ENCODE measurements at regions not wholly inside any gene's neighbourhood (a gene's known extent, or its start where the extent isn't known, plus 50 kb on each side); places are given as distances from the start of the nearest gene placed in this dataset.
"Not testable (repeated sequence)": the region's sequence is repeated elsewhere in the genome, so short reads cannot be mapped to it uniquely, and the experiment has no call there.

DNA sequence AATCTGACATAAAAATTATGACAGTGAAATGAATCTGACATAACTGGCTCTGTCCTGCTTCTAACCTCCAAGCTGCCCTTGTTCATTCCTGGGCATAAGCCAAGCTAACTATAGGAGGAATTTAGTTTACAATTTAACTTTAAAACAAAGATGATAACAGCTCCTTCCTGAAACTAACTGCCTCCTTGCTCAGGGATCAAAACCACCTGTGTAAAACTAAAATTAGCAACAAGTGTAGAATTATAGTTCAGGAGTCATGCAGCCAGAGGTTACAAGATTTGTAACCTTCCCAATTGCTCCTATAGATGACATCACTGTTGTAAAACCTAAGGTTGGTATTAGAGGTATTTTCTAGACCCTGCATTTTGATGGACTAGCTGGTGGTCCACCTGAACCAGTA, 256.4 kb upstream of the POM121L12 start:
- no peak for DNase-seq (ENCODE audit: low read depth in 2 of 2)

DNA sequence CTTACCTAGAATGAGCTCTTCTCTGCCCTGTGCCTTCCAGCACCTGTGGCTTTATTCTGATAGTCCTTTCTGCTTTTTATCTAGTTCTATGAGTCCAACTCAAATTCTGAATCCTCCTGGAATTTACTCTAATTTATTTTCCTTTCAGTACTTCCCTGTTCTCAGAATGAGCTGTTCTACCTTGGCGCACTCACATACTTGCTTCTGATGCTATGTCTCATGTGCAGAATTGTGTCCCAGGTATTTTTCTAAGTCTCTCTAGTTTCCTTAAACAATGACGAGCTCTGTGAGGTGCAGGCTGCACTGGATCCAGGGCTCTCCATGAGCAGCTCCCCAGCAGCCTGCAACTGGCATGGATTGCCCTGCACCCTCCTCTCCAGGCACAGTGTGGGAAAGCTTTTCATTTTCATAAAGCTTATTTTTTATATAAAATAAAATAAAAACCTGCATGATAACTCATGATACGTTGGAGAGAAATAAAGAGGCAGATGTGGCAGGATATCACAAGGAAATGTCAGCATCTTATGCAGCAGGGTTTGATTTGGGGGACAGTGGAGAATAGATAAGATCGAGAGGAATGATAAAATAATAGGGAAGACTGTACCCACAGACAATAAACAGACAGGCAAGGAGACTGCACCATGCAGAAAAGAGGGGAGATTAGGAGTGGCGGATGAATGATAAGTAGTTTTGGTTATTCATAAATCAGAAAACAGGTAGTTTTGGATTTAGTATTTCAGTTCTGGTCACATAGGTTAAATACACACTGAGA, 258.2 kb upstream of the POM121L12 start:
- DNase-seq (ENCODE audit: low read depth in 2 of 2) = no peak

DNA sequence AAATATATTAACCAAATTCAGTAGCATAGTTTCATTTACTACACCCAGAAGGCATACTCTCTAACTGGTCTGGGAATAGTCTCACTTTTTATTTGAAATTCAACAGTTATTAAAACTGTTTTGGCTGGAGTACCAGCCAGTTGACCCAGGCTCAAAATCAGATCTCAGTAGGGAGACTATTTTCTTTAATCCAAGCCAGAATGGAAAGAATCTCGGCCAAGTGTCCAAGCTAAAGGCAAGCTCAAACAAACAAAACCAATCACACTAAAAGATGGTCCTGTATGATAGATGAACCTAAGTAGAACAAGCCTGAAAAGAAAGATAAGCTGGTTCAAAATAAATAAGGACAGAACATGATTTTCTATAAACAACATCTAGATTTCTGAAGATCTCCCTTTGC, 259.6 kb upstream of the POM121L12 start:
- no peak for DNase-seq (ENCODE audit: low read depth in 2 of 2)

DNA sequence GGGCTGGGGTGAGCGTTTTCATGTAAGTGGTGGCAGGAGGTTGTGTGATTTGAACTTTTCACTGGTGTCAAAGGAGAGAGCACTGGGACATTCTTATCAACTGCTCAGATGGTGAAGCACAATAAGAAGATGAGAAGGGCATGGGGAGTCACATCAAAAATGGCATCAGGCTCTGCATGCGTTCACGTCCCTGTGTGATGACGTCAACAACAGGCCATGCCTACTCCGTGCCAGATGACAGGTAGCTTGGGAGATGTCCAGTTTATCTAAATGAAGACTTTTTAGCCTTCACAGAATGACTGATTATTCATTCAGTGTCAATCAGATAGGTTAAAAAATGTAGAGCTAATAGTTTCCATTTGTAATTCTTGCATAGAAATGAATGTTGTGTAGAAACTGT, 264.3 kb upstream of the POM121L12 start:
- no peak for DNase-seq (ENCODE audit: low read depth in 2 of 2)

DNA sequence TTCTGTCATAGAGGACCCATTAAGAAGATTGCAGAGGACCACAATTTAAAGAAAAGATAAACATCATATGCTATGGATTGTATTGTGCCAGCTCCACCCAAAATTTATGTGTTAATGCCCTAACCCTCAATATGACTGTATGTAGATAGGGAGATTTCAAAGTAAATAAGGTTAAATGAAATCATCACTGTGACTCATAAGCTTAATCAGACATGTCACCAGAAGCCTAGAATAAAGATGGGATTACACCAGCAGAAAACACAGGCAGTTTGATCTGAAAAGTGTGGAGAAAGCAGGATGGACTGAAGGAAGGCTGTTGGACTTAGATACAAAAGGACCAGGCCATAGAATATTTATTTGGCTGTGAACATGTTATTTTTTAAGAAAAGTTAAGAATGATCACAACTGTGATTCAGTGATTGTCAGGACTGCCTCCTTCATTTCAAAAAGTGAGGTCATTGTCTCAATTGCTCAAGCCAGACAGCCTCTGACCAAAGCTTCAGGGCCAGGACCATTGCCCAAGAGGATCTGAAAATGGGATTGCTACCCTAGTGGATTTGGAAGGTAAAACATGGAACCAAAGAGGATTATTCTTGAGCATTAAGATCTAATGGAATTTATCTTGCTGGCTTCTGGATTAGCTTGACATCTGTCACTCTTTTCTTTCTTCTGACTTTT, 270.8 kb upstream of the POM121L12 start:
- DNase-seq (ENCODE audit: low read depth in 2 of 2) = no peak

DNA sequence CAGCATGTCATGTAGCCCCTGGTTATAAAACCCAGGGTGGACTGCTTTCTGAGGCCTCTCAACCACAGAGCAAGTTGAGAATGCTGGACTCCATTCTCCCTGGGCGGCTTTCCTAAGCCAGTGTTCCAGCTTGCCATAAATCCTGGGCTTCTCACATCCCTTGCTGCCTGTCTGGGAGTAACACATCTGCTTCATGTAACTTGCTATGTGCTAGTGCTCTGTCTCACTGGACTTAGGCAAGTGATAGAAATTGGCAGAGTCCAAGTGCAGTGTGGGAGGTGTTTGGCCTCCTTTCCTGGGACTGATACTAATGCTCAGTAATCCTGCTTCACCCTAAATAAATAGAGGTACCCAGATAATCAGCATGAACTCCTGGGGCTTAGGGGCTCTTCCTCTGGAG, 277.1 kb upstream of the POM121L12 start:
- no peak for DNase-seq (ENCODE audit: low read depth in 2 of 2)

DNA sequence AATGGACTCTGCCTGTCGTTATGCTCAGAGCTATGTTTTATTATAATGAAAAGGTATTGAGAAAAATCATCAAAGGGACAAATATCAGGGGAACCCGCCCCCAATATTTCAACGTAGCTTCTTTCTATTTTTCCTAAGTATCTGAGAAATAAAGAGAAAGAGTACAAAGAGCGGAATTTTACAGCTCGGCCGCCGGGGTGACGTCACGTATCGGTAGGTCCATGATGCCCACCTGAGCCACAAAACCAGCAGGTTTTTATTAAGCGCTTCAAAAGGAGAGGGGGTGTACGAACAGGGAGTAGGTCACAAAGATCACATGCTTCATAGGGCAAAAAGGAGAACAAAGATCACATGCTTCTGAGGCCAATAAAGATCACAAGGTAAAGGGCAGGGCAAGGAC, 281.6 kb upstream of the POM121L12 start:
- no peak for DNase-seq (ENCODE audit: low read depth in 2 of 2)

DNA sequence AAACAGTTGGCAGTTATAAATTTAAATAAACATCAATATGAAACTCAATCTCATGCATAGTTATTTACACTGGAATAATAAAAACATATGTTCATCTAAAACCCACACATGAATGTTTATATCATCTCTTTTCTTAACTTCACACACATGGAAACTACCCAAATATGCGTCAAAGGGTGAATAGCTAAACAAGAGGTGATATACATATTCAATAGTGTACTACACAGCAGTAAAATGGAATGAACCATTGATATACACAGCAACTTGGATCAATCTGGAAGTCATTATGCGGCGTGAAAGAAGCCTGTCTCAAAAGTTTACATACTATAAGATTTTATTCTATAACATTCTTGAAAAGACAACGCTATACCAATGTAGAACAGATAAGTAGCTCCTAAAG, 282.5 kb upstream of the POM121L12 start:
- DNase-seq (ENCODE audit: low read depth in 2 of 2) = no peak

DNA sequence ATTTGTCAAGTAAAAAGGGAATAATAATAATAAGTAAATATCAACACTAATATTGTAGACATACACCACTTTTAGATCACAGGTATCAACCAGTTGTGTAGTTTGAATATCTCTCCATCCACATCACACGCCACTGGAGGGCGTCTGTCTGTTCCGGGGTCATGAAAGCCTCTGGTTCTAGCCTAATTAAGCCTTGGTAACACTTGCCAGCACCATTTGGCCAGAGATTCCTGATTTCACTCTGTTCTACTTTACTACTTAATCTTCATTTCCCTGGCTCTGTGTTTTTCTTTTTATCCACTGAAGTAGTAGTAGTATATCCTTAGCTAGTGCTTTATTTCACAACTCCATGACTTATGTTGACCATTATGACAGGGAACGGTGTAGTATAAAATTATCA, 285.6 kb upstream of the POM121L12 start:
- DNase-seq (ENCODE audit: low read depth in 2 of 2) = no peak

DNA sequence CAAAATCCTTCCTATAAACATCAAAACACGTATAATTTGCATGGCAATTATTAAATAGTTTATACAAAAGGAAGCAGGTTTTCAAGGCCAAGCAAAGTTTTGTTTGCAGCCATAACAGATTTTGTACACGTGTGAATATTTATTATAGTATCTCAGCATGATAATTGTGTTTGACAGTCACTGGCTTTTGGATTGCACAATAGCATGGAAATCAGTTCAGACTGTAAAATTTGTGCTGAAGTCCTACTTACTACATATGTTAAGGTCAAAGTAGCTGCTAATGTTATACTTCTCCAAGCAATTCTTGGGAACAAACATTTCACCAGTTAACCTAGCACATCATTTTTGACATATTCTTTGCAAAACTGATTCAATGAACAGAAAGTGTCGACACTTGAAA, 287.6 kb upstream of the POM121L12 start:
- no peak for DNase-seq (ENCODE audit: low read depth in 2 of 2)

DNA sequence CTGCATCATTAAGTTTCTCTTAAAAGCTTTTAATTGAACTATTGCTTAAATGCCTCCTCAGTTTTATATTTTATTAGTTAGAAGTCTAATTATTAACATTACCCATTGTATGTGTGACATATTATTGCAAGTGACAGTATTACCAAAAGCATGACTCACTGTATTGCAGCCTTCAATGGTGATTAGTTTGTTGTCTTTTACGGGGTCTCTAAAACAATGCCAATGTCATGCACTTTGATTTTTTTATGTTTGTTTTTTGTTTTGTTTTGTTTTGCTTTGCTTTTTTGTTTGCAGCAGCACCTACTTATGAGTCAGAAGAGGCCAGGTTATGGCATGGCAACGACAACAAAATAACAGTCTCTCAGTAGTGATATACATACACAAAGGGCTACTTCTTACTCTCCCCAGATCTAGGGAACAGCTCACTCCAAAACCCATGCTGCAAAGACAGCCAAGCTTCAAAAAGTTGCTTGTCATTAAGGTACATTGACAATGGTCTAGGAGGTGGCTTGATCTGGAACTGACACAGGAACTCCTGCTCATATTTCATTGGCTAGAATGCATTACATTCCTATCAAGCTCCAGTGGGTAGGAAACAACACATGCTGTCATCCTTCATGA, 293.7 kb upstream of the POM121L12 start:
- DNase-seq (ENCODE audit: low read depth in 2 of 2) = no peak

DNA sequence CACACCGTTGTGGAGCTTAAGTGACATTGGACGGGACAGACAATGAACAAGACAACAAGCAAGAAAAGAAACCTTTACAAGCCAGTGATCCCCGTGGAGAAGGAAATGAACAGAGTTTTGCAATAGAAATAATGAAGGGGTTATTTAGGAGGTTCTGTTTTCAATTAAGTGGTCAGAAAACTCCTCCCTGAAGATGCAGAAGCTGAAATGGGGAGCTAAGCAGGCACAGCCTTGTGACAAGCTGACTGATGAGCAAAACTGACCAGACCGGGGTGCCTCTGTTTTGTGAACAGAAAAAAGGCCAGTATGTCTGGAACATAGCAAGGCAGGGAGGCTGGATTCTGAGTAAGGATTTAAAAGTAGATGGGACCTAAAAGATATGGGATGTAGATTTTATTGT, 299.8 kb upstream of the POM121L12 start:
- no peak for DNase-seq (ENCODE audit: low read depth in 2 of 2)

DNA sequence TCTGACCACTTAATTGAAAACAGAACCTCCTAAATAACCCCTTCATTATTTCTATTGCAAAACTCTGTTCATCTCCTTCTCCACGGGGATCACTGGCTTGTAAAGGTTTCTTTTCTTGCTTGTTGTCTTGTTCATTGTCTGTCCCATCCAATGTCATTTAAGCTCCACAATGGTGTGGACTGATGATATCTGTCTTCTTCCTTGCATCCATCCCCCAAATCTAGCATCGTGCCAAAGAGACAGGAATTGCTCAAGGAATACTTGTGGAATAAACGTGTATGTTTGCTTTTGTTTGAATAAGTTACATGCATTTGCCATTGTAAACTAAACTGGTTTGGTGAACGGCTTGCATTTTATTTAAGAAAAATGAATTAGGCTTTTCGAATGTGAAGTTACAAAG, 306.8 kb upstream of the POM121L12 start:
- not testable (repeated sequence) for DNase-seq (ENCODE audit: low read depth in 2 of 2)

DNA sequence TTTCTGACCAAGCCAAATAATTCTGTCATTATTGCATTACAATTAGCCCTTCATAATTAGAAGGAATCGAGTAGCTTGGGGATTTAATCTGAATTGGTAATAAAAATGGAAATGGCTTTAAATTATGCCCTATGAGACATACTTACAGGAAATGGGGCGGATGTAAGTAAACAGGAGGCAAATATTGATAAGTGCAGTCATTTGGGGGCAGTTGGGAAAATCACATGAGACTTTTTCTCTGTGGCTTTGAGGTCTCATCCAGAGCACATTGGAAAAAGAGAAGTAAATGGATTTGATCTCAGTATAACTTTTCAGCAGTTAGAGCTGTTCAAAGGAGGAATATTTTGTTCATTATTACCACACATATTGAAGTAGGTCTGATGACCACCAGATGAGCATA, 307.8 kb upstream of the POM121L12 start:
- no peak for DNase-seq (ENCODE audit: low read depth in 2 of 2)

DNA sequence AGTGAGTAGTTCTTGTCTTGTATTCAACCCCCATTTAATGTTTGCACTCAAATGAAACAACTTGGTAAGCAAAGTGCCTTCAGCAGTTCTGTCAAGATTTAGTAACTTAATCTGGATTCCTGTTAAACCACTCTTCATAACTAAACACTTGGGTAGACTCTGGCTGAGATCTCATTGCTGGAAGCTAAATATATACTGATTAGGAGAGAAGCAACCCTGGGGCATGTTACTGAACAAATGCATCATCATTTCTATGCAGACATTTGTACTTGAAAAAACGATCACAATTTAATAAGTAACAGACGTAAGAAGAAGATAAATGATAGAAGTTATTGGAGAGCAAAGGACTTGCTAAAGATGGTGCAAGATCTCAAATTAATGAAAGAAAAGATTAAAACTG, 308.4 kb upstream of the POM121L12 start:
- no peak for DNase-seq (ENCODE audit: low read depth in 2 of 2)

DNA sequence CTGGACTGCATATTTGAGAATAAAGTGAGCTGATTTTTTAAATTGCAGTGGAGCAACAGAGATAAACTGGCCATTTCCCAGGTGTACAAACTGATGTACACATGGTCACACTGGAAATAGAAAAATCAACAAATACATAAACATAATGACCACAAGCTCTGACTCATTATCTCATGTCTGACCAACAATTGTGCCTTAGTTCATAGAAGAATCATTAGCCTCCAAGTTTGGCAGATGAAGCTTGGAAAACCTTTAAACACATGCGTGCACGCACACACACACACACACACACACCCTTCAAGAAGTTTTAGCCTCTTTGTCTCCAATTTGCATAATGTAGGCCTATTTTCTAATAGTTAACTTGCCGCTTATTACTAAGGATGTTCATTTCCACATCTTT, 308.9 kb upstream of the POM121L12 start:
- DNase-seq (ENCODE audit: low read depth in 2 of 2) = no peak

DNA sequence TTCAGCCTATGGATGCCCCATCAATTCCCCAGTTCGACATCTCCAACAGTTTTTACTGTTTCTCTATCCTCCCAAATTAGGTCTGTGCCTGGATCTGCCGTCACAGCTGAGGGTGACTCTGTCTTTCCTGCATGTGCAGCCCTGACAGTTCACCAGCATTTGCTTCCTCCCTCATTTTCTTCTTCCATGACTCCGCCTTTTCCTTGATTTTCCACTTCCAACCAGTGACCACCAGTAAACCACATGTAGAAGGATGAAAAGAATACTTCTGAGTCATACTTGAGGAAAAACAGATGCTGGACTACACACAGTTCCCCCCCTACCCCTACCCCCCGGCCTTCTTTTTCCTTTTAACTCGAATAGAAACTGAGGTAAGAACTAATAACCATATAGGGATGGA, 311.8 kb upstream of the POM121L12 start:
- no peak for DNase-seq (ENCODE audit: low read depth in 2 of 2)

DNA sequence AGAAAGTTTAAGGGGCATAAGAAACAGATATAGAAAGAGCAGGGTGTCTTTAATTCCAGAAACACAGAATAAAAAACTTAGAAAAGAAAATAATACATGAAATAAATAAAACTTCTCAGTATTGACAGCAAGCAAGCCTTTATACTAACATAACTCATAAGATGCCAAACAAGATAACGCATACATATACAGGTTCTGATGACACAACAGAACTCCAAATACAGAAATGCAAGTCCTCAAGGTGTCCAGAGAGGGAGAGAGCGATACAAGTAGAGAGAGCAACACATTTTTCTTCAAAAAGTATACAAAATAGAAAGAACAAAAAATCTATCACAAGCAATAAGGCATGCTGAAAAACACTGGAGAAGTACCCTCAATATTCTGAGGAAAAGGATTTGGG, 314.6 kb upstream of the POM121L12 start:
- DNase-seq (ENCODE audit: low read depth in 2 of 2) = no peak

DNA sequence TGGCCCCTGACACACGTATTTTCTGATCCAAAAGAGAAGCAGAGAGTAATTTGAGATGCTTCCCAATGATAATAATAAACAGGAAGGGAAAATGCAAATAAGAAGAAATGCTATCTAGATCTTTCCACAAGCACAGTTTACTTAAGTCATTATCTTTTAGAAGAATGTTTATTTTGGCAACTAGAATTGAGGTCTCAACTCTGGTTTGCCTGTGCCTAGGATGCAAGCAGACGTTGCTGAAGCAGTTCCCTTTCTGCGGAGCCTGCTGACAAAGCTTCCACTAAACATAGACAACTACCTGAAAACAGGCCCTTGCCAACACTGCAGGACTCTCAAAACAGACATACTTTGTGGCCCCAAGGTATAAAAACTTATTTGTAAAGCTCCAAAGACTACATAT, 315.8 kb upstream of the POM121L12 start:
- DNase-seq (ENCODE audit: low read depth in 2 of 2) = no peak

DNA sequence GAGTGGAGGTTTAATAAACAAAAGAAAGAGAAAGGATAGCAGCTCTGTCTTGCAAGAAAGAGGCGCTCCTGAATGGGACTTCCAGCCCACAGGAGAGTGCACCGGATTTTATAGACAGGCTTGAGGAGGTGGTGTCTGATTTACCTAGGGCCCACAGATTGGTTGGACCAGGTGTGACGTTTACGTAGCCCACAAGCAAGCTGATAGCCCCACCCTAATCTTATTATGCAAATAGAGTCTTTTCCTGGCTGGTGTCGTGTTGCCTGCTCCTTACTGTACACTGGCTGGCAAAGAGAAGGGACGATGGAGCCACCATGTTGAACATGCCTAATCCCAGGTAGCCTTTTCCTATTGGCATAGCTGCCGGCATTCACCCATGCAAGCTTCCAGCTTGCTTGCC, 319.7 kb upstream of the POM121L12 start:
- DNase-seq (ENCODE audit: low read depth in 2 of 2) = no peak

DNA sequence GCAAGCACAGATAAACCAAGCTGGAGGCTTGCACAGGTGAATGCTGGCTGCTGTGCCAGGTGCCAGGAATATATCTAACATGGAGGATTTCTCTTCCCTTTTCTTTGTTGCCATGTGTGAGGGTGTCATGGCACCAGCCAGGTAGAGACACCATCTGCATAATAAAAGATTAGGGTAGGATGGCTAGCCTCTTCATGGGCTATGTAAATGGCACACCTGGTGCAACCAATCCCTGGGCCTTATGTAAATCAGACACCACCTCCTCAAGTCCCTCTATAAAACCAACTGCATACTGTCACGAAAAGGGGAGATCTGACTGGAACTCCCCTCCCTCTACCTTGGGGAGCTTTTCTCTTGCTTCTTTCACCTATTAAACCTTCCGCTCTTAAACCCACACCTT, 322.5 kb upstream of the POM121L12 start:
- no peak for DNase-seq (ENCODE audit: low read depth in 2 of 2)

DNA sequence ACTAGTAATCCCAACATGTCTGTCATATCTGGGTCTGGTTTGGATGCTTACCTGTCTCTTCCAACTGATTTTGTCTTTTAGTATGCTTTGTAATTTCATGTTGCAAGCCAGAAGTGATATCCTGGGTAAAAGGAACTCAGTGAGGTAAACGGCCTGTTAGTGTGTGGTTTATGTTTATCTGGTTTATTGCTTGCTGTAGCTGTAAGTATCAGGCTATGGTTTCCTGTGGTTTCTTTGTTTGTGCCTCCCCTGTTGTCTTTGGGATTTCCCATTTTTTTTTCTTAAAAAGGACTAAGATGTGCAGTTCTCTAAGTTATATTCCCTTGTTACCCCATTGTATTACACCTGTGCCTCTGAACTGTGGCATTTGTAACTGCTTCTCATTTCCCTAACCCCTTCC, 323.5 kb upstream of the POM121L12 start:
- DNase-seq (ENCODE audit: low read depth in 2 of 2) = no peak

DNA sequence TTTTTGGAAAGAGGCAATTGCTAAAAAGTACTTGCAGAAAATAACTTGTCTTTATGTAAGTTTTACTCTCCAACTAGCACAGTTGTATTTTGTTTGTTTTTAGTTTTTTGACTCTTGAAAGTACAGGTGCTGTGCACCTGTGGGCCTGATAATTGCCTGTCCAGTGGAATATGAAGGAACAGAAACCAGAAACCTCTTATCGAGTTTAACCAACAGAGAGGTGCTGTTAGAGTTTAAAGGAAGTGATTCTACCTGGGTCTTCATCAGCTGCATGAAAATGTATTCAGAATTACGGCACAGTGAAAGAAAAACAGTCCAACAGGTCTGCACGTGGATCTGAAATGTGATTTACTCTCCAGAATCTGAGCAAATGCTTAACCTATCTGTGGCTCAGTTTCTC, 326.6 kb upstream of the POM121L12 start:
- no peak for DNase-seq (ENCODE audit: low read depth in 2 of 2)

All from activated CD8-positive, alpha-beta memory T cell treated with anti-CD3 and anti-CD28 coated beads for 4 hours (primary cell).